ENCODE measurements at regions not wholly inside any gene's neighbourhood (a gene's known extent, or its start where the extent isn't known, plus 50 kb on each side); places are given as distances from the start of the nearest gene placed in this dataset.

DNA sequence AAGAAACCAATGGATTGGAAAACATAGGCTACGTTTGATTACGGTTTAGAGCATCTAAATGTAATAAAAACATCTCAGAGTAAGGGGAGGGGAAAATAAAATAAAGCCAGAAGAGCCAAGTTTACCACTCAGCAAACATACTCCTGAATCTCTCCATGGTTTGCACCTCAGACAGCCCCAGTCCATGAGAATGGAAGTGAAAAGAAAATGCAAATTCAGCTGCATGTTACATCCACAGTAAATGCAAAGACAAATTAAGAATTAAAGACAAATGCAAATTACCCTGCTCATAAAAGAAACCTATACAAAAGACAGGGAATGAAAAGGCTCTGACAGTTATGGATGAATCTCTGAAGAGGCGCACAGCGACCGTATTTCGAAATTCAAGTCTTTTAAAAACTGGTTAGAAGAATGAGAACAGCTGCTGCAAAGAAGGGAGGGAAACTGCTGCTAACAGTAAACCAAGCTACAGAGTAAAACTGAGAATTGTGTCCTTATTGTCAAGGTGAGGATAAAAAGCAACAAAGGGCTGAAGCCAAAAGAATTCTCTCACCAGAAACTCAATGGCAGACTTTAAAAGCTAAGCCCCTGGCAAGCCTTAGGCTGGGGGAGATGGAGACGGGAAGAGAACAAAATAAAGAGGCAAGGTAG, 197.9 kb upstream of the ACVR2A start:
- DNase-seq: no peak

DNA sequence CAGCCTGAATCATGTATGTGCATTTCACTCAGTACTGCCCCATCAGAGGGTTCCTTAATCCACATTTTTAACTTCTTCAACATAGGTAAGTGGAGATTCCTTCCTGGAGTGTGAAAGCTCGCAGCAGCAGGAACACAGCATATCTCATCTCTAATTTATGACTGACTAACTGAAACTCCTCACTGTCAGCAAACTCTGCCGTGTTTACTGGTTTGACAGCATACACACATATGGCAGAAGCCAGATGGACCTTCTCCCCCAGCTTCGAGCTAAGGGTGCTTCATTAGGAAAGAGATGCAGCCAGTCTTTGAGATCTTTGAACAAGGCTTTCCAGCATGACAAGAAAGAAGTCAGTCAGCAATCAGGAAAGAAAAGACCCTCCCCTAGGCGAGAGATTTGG, 200.3 kb upstream of the ACVR2A start:
- DNase-seq: peak; percentile 28

DNA sequence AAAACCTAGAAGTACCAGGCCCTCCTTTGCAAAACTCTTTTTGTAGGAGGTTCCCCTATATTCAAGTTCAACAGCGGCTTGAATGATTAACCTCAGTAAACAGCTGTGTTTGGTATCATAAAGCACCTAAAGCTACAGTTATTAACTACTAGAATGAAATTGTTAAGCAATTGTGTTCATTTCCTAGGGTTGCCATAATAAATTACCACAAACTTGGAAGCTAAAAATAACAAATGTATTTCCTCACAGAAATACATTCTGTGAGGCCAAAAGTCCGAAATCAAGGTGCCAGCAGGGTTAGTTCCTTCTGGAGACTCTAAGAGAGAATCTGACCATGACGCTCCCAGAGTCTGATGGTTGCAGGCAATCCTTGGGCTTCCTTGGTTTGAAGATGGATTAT, 202.1 kb upstream of the ACVR2A start:
- no peak for DNase-seq

GRCh38 chr2:147641651-147642050, 203.2 kb upstream of the ACVR2A start:
- DNase-seq: no peak

DNA sequence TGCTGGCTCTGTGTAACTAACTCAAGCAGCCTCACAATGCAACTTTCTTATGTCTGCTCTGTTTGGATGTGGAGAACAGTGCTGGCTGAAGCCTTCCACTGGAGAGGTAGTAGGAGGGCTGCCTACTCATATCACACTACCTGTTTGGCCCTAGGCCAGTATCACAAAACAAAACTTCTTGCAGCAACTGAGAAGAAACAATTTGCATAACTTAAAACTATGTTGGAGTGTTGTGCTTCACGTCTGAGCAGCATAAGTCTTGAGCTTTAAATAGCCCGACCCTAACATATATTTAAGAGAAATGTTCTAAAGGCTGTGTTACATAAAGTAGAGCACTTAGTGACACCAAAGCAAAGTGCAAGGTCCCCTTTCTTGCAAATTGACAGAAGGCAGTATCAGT, 204.9 kb upstream of the ACVR2A start:
- no peak for DNase-seq

DNA sequence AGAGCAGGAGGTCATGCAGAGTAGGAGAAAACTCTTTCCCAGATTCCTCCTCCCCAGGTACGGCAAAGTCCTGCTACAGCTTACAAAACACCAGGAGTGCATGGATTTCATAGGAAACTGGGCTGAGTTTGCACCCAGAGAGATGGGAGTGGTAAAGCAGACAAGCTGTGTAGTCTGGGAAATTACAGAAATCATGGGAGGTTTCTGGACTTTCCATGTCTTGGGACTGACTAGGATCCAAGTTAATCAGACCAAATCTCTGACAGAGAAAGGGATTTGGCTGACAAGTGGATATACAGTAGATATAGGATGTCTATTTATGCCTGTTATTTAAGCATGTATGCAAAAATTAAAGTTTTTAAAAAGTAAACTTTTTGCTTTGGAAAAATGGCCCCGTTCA, 205.4 kb upstream of the ACVR2A start:
- no peak for DNase-seq

DNA sequence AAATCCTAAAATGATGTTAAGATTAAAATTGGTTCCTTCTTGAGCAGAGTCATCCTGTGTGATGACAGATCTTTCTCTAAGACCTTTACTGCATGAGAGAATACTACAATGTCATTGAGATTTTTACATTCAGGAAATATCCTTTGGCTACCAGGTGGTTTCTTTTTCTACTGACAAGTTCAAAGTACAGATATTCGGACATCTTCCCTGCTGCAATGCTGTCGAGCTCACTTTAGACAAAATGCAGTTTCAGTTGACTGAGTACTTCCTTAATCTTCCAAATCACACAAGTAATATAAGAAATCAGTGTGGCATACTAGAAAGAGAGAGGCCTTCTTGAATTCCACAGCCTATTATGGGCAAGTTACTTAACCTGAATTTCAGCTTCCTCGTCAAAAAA, 207.9 kb upstream of the ACVR2A start:
- DNase-seq: peak; percentile 19

DNA sequence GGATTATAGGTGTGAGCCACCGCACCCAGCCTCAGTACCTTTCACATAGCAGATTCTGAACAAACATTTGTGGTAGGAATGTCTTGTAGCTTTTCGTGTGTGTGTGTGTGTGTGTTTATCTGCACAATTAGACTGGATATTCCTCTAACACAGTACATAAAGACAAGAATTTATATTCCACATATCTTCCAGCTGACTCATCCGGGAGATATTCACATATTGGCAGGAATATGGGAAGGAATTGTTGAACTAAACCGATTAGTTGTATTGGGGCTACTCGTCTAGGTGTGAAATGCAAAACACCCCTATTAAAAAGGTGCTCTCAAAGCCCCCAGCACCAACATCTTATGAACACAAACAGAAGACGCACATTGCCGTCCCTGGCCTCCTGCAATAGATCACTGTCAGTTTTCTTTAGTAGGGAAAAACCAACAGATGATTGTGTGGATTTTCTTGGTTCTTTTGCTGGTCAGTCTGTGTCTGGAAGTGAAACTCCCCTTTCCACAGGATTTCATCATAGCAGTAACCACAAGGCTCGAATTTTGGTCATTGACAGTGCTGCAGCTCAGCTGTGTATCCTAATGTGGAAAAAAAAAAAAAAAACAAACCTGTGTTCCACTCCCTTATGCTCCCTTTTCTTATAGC, 208.5 kb upstream of the ACVR2A start:
- no peak for DNase-seq

- DNase-seq: no peak
Measured at GRCh38 chr2:147634826-147635225, 210.0 kb upstream of the ACVR2A start.

- no peak for DNase-seq
Measured at GRCh38 chr2:147632198-147632597, 212.6 kb upstream of the ACVR2A start.

- no peak for DNase-seq
Measured at GRCh38 chr2:147631294-147631693, 213.5 kb upstream of the ACVR2A start.

DNA sequence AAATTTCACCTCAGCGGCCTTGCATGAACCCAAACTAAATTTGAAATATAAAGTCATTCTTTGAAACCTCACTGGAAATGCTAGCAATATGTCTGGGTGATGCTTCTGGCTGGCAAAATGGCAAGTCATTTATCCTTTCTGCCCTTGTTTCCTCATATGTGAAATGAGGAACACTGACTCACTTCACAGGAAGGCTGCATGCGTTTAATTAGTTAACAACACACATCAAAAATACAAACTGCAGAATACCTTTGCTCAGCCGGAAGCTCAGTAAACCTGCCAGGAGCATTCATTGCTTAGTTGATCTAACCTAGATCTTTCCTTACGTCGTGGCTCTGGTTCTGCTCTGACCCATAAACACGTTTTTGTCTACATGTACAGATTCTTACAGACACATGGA, 214.2 kb upstream of the ACVR2A start:
- DNase-seq: no peak

DNA sequence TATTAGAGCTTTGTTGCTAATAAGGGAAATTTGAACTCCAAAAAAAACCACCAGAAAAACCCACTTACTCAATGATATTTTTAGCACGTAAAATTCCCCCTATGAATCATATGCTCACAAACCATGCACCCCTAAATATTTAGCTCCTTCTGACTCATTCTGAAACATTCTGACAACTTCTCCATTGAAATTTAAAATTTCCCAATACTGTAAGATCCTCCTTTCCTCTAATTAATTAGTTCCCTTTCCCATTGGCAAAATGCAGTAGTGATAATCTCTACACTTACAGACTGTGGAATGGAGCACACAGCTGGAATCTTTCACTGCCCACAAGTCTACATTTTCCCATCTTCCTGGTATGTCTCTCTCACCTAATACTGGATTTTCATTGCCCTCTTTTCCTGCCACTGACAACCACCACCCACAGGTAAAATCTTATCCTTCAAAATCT, 215.8 kb upstream of the ACVR2A start:
- no peak for DNase-seq

DNA sequence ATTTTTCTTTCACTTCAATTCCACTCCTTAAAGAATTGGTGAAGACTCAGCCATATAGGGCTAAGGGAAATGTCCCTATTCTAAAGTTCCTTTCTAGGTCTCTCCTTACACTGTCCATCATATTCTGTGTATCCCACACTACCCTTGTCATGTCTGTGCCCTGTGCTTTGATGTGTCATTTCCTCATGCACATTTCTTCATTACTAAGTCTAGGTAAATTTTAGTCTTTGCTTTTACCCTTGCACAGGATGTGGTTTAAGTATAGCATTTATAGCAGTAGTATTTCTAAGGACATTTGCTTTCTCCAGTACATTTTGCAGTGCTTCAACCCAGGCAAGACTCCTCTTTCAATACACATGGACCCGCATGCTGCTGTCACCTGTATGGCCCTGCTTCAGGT, 221.5 kb upstream of the ACVR2A start:
- no peak for DNase-seq

GRCh38 chr2:147621656-147622197, 223.1 kb upstream of the ACVR2A start:
- no peak for DNase-seq

- DNase-seq: no peak
Measured at GRCh38 chr2:147619808-147620207, 225.0 kb upstream of the ACVR2A start.

DNA sequence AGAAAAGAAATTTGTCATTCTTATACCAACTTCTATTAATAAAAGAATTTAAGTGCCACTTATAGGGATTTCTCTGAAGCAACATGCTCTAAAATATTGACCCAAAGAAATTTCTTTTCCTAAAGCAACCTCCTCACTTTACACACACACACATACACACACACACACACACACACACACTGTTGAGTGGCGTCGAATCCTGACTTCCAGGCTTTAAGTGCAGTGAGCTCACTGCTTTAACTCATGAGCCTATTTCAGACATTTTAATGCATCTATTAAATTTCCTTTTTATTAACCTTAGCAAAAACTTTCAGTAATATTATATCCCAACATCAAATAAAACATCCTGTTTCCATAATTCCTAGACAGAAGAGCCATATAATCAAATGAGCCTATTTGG, 229.1 kb upstream of the ACVR2A start:
- no peak for DNase-seq

GRCh38 chr2:147614979-147615470, 229.8 kb upstream of the ACVR2A start:
- peak; percentile 83 for DNase-seq

DNA sequence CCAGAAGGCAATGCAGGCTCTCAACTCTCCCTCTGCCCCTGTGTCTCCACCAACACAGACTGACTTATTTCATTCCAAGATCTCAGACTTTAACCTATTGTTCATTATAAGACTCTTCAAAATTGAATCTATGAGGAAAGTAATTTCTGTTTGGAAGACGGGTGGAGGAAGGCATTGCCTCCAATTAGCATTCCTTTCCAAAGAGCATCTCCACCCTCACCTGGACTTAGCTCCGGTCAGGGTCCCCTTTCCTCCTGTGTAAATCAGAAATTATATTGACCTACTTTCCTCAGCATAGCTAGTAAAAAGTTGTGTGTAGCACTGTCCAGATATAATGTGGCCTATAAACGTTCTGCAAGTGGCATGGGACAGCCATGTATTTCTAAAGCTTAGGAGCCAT, 230.4 kb upstream of the ACVR2A start:
- peak; percentile 15 for DNase-seq

GRCh38 chr2:147610496-147611040, 234.3 kb upstream of the ACVR2A start:
- no peak for DNase-seq

DNA sequence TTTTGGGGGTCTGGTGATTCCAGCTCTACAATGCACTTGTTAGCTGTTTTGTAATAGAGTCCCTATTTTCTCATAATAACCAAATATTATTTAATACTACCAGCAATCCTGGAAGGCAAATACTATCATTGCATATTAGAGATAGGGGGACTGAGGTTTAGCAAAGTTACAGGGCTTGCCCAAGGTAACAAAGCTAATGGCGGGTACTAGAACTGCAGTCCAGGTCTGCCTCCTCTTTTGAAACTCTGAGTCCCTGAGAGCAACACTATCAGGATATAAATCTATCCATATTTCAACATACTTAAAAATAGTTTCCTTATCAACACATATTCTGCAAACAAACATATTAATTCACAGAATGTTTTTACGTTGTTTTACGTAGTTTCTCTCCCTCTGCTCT, 235.5 kb upstream of the ACVR2A start:
- no peak for DNase-seq

GRCh38 chr2:147607379-147607778, 237.4 kb upstream of the ACVR2A start:
- no peak for DNase-seq

- DNase-seq: no peak
Measured at GRCh38 chr2:147603876-147604275, 241.0 kb upstream of the ACVR2A start.

GRCh38 chr2:147603447-147603846, 241.4 kb upstream of the ACVR2A start:
- no peak for DNase-seq
